HEK293T (cell line): ENCODE measurements at regions not wholly inside any gene's neighbourhood (a gene's known extent, or its start where the extent isn't known, plus 50 kb on each side); places are given as distances from the start of the nearest gene placed in this dataset.

Experiments
- BHLHE40 ChIP-seq: fragments of 450-650 bp; IDR thresholded peaks from 2 replicates; pipeline ENCODE4 v1.6.1; 2016; ENCODE audit warnings: mild to moderate bottlenecking, moderate library complexity, borderline replicate concordance
- ELF4 ChIP-seq: fragments of 450-650 bp; IDR thresholded peaks from 2 replicates; pipeline ENCODE4 v1.6.1; 2017; ENCODE audit warnings: antibody characterized with exemption
- FOXA1 ChIP-seq: fragments of 450-650 bp; IDR thresholded peaks from 2 replicates; pipeline ENCODE4 v1.6.1; 2016; ENCODE audit warnings: mild to moderate bottlenecking
- FOXK2 ChIP-seq: fragments of 450-650 bp; IDR thresholded peaks from 2 replicates; pipeline ENCODE4 v1.6.1; 2016; ENCODE audit warnings: mild to moderate bottlenecking
- FOXM1 ChIP-seq: fragments of 450-650 bp; IDR thresholded peaks from 2 replicates; pipeline ENCODE4 v1.6.1; 2017; ENCODE audit warnings: mild to moderate bottlenecking, borderline replicate concordance
- LEF1 ChIP-seq: fragments of 450-650 bp; IDR thresholded peaks from 2 replicates; pipeline ENCODE4 v1.6.1; 2017; ENCODE audit warnings: mild to moderate bottlenecking, borderline replicate concordance
- SP1 ChIP-seq: fragments of 450-650 bp; IDR thresholded peaks from 2 replicates; pipeline ENCODE4 v1.6.1; 2017
- SUZ12 ChIP-seq: fragments of 450-650 bp; IDR thresholded peaks from 2 replicates; pipeline ENCODE4 v1.6.1; 2016; ENCODE audit warnings: mild to moderate bottlenecking

DNA sequence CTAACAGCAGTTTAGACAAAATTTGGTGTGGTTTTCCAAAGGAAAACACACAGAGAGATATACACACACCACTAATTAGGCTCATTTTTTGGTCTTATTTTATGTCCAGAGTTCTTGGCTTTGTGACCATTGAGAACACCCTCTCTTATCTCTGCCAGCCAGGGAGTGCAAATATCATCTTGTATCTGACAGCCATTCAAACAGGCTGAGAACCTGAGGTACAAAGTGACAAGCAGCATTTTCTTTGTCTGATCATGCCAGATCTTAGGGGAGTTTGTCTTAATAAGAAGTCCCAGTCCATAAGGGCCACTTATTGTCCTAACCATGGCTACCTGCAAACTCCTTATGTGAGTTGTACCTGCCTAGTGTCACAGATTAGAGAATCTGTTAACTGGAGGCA is 1165.2 kb downstream of the BRINP3 start:
- no peak for TF ChIP-seq SP1
- TF ChIP-seq SUZ12, result no peak
- TF ChIP-seq LEF1, result no peak
- TF ChIP-seq FOXA1, result no peak
- no peak for TF ChIP-seq BHLHE40
- no peak for TF ChIP-seq FOXM1
- no peak for TF ChIP-seq FOXK2
- TF ChIP-seq ELF4, result no peak
